ENCODE measurements at regions not wholly inside any gene's neighbourhood (a gene's known extent, or its start where the extent isn't known, plus 50 kb on each side); places are given as distances from the start of the nearest gene placed in this dataset.

- DNase-seq, result no peak
These were observed 73.9 kb upstream of the C16orf82 start for GRCh38 chr16:26992666-26993349.

GRCh38 chr16:26993511-26993910, 73.2 kb upstream of the C16orf82 start:
- DNase-seq, result no peak

DNA sequence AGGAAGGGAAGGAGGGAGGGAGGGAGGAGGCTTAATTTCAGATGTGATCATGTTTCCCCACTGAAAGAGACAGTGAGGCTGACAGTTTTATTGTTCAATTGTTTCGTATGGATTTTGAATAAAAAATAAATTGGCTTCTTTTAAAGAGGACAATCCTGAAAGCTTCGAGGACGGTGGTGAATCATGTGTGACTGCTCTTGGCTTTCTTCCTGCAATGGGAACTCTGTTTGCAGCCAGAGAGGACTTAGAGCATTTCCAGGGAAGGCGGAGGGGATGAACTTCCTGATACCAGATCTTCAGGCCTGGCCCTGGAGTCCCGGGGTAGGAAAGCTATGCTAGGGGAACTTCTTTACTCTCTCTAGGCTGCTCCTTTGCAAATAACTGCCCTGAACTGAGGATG, 72.8 kb upstream of the C16orf82 start:
- no peak for DNase-seq

DNA sequence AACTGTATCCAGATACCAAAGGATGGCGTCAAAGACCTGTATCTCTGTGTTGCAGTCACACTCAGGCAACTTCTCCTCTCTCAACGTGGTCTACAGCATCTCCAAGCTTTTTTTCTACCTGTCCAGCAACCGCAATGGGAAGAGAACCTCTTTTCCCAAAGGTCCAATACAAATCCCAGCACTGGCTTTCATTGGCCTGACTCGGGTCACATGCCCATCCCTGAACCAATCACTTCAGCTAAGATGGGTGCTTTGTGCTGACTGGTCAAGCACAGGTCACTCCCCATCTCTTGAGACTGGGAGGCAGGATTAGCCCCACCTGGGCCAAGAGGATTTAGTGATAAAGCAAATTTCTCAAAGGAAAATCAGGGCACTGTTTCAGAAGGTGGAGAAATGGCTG, 71.2 kb upstream of the C16orf82 start:
- DNase-seq, result no peak

GRCh38 chr16:27005386-27005785, 61.3 kb upstream of the C16orf82 start:
- DNase-seq, result no peak

All from stimulated activated CD4-positive, alpha-beta T cell treated with anti-CD3 and anti-CD28 coated beads, Interleukin-2, amount 100 ng/mL, for 24 hours (primary cell).